ENCODE measurements at regions not wholly inside any gene's neighbourhood (a gene's known extent, or its start where the extent isn't known, plus 50 kb on each side); places are given as distances from the start of the nearest gene placed in this dataset.
A peak's percentile ranks its signal among the peaks of the same experiment; 100 is the strongest.
"Not testable (repeated sequence)": the region's sequence is repeated elsewhere in the genome, so short reads cannot be mapped to it uniquely, and the experiment has no call there.

DNA sequence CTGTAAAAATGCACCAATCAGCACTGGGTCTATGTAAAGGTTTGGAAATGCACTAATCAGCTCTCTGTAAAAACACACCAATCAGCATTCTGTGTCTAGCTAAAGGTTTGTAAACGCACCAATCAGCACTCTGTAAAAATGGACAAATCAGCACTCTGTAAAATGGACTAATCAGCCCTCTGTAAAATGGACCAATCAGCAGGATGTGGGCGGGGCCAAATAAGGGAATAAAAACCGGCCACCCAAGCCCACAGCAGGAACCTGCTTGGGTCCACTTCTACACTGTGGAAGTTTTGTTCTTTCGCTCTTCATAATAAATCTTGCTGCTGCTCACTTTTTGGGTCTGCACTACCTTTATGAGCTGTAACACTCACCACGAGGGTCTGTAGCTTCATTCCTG is 101.0 kb downstream of the SMC2 start:
- not testable (repeated sequence) for DNase-seq (ENCODE audit: low read depth)

DNA sequence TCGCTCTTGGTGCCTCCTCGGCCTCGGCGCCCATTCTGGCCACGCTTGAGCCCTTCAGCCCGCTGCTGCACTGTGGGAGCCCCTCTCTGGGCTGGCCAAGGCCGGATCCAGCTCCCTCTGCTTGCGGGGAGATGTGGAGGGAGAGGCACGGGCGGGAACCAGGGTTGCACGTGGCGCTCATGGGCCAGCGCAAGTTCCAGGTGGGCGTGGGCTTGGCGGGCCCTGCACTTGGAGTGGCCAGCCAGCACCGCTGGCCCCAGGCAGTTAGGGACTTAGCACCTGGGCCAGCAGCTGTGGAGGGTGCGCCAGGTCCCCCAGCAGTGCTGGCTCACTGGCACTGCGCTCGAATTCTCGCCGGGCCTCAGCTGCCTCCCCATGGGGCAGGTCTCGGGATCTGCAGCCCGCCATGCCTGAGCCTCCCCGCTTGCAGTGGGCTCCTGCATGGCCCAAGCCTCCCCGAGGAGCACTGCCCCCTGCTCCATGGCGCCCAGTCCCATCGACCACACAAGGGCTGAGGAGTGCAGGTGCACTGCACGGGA is 106.4 kb downstream of the SMC2 start:
- no peak for DNase-seq (ENCODE audit: low read depth)

GRCh38 chr9:104206766-104207165 is 112.7 kb downstream of the SMC2 start:
- DNase-seq (ENCODE audit: low read depth), result no peak

DNA sequence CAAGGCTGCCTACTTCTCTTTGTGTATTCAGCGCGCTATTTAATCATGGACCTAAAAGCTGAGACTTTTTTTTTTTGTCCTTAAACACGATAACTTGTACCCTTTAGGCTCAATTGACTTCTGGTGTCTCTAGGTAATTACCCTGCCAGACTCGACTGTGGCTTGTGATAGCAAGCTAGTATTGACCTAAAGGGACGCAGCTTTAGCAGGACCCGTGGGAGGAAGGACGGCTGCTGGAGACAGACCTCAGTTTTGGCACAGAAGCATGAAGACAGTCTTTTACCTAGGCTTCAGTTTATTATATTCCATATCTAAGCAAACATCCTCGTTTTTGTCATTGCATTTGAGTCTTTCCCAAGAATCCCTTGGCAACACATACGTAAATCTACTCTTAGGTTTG is 115.3 kb downstream of the SMC2 start:
- DNase-seq (ENCODE audit: low read depth), result no peak

DNA sequence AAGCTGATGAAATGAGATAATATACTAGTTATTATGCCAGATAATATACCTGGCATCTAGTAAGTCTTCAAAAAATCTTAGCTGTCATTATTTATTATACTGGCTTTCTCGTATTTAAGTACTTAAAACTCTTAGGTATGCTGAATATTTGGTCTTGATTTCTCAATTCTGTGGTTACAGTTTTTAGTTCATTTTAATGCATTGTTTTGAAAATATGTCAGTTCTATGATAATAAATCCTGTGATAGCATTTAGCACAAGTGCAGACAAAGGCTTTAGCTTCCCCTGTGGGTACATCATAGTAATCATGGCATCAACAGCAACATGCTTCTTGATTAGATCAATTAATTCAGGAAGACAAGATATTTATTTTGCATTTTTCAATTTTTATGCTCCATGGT is 133.0 kb downstream of the SMC2 start:
- DNase-seq (ENCODE audit: low read depth), result peak; percentile 28

DNA sequence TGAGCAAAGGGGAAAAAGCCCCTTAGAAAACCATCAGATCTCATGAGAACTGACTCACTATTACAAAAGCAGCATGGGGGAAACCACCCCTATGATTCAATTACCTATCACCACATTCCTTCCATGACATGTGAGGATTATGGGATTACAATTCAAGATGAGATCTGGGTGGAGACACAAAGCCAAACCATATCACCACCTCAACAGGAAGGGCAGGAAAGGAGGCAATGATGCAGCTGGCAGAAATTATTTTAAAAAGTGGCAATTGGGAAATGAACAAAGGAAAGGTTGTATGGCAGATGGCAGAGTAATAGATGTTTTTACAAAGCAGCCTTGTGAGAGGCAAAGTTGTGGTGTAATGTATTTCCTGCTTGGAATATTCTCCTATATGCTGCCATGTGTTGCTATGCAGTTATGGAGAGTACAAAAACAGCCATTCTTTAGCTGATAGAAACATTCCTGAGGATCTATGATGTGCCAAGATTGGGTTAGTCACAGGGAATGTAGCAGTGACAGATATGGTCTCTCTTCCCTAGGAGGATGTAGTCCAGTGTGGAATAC is 138.8 kb downstream of the SMC2 start:
- DNase-seq (ENCODE audit: low read depth), result peak; percentile 89

DNA sequence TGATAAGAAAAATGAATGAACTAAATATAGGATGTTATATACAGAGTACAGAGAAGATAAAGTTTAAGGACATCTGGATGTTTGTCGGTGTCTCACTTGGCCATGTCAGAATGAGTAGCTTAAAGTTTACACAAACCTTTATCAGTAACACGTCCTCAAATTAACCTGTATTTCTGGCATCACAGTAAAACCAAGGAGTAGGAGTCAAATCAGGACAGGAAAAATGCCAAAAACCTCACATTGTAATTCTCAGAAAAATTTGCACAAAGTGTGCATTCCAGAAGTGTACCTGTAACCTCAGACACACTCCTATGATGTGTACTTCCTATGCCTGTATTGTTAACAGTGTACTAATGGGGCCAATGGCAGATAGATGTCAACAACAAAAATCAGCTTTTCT is 139.3 kb downstream of the SMC2 start:
- no peak for DNase-seq (ENCODE audit: low read depth)

DNA sequence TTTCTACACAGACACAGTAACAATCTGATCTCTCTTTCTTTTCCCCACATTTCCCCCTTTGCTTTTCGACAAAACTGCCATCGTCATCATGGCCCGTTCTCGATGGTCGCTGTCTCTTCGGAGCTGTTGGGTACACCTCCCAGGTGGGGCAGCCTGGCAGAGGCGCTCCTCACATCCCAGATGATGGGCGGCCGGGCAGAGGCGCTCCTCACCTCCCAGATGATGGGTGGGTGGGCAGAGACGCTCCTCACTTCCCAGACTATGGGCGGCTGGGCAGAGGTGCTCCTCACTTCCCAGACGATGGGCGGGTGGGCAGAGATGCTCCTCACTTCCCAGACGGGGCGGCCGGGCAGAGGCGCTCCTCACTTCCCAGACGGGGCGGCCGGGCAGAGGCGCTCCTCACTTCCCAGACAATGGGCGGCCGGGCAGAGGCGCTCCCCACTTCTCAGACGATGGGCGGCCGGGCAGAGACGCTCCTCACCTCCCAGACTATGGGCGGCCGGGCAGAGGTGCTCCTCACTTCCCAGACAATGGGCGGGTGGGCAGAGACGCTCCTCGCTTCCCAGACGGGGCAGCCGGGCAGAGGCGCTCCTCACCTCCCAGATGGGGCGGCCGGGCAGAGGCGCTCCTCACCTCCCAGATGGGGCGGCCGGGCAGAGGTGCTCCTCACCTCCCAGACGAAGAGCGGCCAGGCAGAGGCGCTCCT is 140.7 kb downstream of the SMC2 start:
- DNase-seq (ENCODE audit: low read depth), result not testable (repeated sequence)

GRCh38 chr9:104235347-104236120 is 141.4 kb downstream of the SMC2 start:
- not testable (repeated sequence) for DNase-seq (ENCODE audit: low read depth)

DNA sequence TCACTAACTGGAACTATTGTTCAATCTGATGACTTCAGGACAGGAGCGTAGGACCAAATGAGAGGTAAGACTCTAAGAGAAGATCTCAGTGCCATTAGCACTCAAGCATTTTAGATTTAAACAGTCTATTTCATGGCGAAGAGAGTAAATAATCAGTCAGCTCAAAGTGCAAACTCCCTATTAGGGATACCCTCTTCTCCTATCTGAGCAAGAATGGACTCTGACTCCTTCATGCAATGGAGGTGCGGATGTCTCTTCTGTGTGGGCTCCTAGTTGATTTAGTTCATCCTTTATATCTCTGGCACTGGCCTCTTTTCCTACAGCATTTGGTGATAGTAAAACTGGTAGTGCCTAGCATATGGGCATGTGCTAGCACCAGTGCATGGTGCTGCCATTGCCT is 144.6 kb downstream of the SMC2 start:
- no peak for DNase-seq (ENCODE audit: low read depth)

GRCh38 chr9:104240890-104241289 is 146.8 kb downstream of the SMC2 start:
- DNase-seq (ENCODE audit: low read depth), result no peak

DNA sequence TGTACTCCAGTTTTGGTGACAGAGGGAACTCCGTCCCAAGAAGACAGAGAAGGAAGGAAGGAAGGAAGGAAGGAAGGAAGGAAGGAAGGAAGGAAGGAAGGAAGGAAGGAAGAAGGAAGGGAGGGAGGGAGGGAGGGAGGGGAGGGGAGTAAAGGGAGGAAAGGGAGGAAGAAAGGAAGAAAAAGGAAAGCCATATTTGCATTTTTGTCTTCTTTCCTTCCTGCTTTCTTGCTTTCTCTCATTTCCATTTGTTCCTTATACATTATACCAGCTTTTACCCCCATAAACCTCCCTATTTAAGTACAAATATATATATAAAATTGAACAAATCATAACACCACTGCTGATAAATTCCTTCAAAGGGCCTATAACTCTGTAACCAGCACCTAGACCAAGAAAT is 151.8 kb downstream of the SMC2 start:
- no peak for DNase-seq (ENCODE audit: low read depth)

GRCh38 chr9:104247899-104248460 is 153.9 kb downstream of the SMC2 start:
- peak; percentile 7 for DNase-seq (ENCODE audit: low read depth)

DNA sequence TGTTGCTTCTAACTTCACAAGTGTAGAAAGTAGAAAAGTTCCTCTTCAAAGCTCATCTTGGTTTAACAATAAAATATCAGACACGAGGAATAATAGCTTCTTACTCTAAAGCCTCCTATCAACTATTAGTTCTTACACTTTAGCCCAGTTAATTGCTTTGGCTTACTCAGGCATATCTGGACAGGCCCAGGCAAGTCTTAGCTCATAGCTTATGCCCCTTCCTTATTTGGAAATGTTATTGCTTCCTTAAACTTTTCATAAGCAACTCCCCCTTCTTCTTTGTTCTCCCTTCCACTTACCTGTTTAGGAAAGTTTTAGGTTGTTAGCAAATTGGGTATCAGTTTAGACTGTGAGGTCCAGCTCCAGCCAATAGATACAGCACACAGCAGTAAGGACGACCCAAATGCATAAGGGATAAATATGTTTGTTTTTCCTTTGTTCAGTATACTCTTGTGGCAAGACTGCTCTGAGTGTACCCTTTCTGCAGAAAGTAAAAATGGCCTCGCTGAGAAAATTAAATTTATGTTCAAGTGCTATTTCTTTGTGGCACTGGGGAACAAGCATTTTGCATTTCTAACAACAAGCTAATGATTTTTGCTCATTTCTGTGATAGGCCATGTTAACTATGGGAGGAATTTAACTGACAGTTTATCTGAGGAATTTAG is 162.1 kb downstream of the SMC2 start:
- no peak for DNase-seq (ENCODE audit: low read depth)

- DNase-seq (ENCODE audit: low read depth), result no peak
Measured at GRCh38 chr9:104256696-104257062, 162.6 kb downstream of the SMC2 start.

GRCh38 chr9:104258296-104259011 is 164.3 kb downstream of the SMC2 start:
- no peak for DNase-seq (ENCODE audit: low read depth)

- no peak for DNase-seq (ENCODE audit: low read depth)
Measured at GRCh38 chr9:104260004-104260403, 165.9 kb downstream of the SMC2 start.

DNA sequence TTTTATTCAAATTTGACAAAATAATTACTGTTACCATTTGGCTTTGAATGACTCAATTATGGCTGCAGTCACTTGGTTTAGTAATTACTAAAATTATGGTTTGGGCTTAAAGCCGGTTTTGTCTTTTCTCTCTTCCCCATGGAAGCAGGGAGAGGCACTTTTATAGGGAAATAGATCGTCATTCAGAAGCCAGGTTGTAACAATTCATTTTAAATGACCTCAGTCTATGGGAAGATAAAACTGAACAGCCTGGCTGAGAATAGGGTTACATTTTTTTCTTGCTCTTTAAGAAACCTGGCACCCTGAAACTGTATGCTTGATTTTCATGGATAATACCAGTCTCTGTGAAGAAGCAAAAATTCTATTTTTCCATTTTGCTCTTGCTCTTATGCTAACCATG is 169.8 kb downstream of the SMC2 start:
- no peak for DNase-seq (ENCODE audit: low read depth)

GRCh38 chr9:104264431-104264830 is 170.3 kb downstream of the SMC2 start:
- DNase-seq (ENCODE audit: low read depth), result no peak

- DNase-seq (ENCODE audit: low read depth), result no peak
Measured at GRCh38 chr9:104269374-104269773, 175.3 kb downstream of the SMC2 start.
